HG02973 (cell line): ENCODE measurements at regions not wholly inside any gene's neighbourhood (a gene's known extent, or its start where the extent isn't known, plus 50 kb on each side); places are given as distances from the start of the nearest gene placed in this dataset.
"Not testable (repeated sequence)": the region's sequence is repeated elsewhere in the genome, so short reads cannot be mapped to it uniquely, and the experiment has no call there.

Experiments used
- ATAC-seq: cut with Tn5 transposase; IDR thresholded peaks from one replicate; pipeline ENCODE4 v1.9.1; 2021; ENCODE audit warnings: moderate library complexity; ENCODE audit not compliant: unreplicated experiment

GRCh38 chr1:217140041-217140901 is 417.0 kb upstream of the ESRRG start:
- no peak for ATAC-seq

- ATAC-seq, result no peak
Measured at GRCh38 chr1:217139513-217139912, 416.3 kb upstream of the ESRRG start.

- no peak for ATAC-seq
Measured at GRCh38 chr1:217138799-217139466, 415.7 kb upstream of the ESRRG start.

- no peak for ATAC-seq
Measured at GRCh38 chr1:217138173-217138765, 415.0 kb upstream of the ESRRG start.

- no peak for ATAC-seq
Measured at GRCh38 chr1:217137210-217137881, 414.1 kb upstream of the ESRRG start.

GRCh38 chr1:217136895-217137205 is 413.6 kb upstream of the ESRRG start:
- ATAC-seq, result no peak

GRCh38 chr1:217135987-217136894 is 413.0 kb upstream of the ESRRG start:
- no peak for ATAC-seq

- ATAC-seq, result no peak
Measured at GRCh38 chr1:217135569-217135915, 412.3 kb upstream of the ESRRG start.

GRCh38 chr1:217134857-217135568 is 411.8 kb upstream of the ESRRG start:
- ATAC-seq, result no peak

- no peak for ATAC-seq
Measured at GRCh38 chr1:217133958-217134856, 411.0 kb upstream of the ESRRG start.

- no peak for ATAC-seq
Measured at GRCh38 chr1:217133092-217133491, 409.9 kb upstream of the ESRRG start.

- not testable (repeated sequence) for ATAC-seq
Measured at GRCh38 chr1:217123340-217123739, 400.1 kb upstream of the ESRRG start.

- no peak for ATAC-seq
Measured at GRCh38 chr1:217117973-217118465, 394.8 kb upstream of the ESRRG start.

- ATAC-seq, result no peak
Measured at GRCh38 chr1:217115404-217116380, 392.5 kb upstream of the ESRRG start.

GRCh38 chr1:217109928-217110327 is 386.7 kb upstream of the ESRRG start:
- ATAC-seq, result no peak

GRCh38 chr1:217106231-217106901 is 383.1 kb upstream of the ESRRG start:
- ATAC-seq, result no peak

- no peak for ATAC-seq
Measured at GRCh38 chr1:217105437-217105836, 382.2 kb upstream of the ESRRG start.
